Heart right ventricle (tissue), 16 donors: ENCODE measurements at regions not wholly inside any gene's neighbourhood (a gene's known extent, or its start where the extent isn't known, plus 50 kb on each side); places are given as distances from the start of the nearest gene placed in this dataset.

Experiments used
- ATAC-seq, 8 donors: fragments of 200-7000 bp; cut with Tn5 transposase; one replicate each; pipeline ENCODE4 v1.9.1; 2020; ENCODE audit warnings: mild to moderate bottlenecking in 8 of 8, moderate library complexity in 8 of 8, moderate number of reproducible peaks in 1 of 8
- DNase-seq, 2 donors: peaks; one replicate each; pipeline ENCODE4 v3.0.0-alpha.2; 2020
- H3K27ac ChIP-seq, 10 donors: fragments of 200-600 bp; sonication (generic) in 2 of 10; one replicate each; pipeline versions ENCODE4 v1.5.0 to v1.8.0; 2020 to 2022; ENCODE audit warnings: mild to moderate bottlenecking in 3 of 10
- H3K27me3 ChIP-seq, 7 donors: fragments of 200-600 bp; one replicate each; pipeline ENCODE4 v1.8.0; 2021 to 2022; ENCODE audit warnings: mild to moderate bottlenecking in 2 of 7
- H3K36me3 ChIP-seq, 9 donors: fragments of 200-600 bp; sonication (generic) in 1 of 9; one replicate each; pipeline versions ENCODE4 v1.5.0 to v1.8.0; 2020 to 2022; ENCODE audit warnings: mild to moderate bottlenecking in 2 of 9
- H3K4me1 ChIP-seq, 9 donors: fragments of 200-600 bp; sonication (generic) in 1 of 9; one replicate each; pipeline versions ENCODE4 v1.5.0 to v1.8.0; 2020 to 2022; ENCODE audit warnings: mild to moderate bottlenecking in 4 of 9
- H3K4me3 ChIP-seq, 10 donors: fragments of 200-600 bp; sonication (generic) in 2 of 10; one replicate each; pipeline versions ENCODE4 v1.5.0 to v1.8.0; 2020 to 2022; ENCODE audit warnings: mild to moderate bottlenecking in 7 of 10, moderate library complexity in 2 of 10
- H3K9me3 ChIP-seq, 11 donors: fragments of 200-600 bp in 10 of 11; sonication (generic) in 2 of 11; one replicate each; pipeline versions ENCODE4 v1.5.0 to v1.8.0; 2013 to 2022; ENCODE audit warnings: mild to moderate bottlenecking in 2 of 11, control low read depth in 1 of 11, moderate library complexity in 1 of 11
- CTCF ChIP-seq, 9 donors: fragments of 200-600 bp; sonication (generic) in 2 of 9; IDR thresholded peaks; one replicate each; pipeline versions ENCODE4 v1.5.0 to v1.8.0; 2021 to 2022; ENCODE audit warnings: antibody characterized with exemption in 9 of 9, mild to moderate bottlenecking in 5 of 9, moderate library complexity in 1 of 9
- WGBS, 2 donors: extraction: QIAGEN DNeasy Blood & Tissue Kit; methylation state at CpG; one replicate each; pipeline ENCODE4 v1.1.7; 2013; ENCODE audit warnings: inconsistent platforms in 1 of 2; 5-methylcytosine and 5-hydroxymethylcytosine counted together
- intact Hi-C, 10 donors: fragments of 100-400 bp; cut with DNase I; formaldehyde crosslinking; loops; one replicate each; pipeline versions ENCODE4 v1.11.1 to v1.14.2; 2022
- donor health status: Arrhythmogenic right ventricular cardiomyopathy.
- donor health status: ischemic (EF 13 %, LVEDD 7.1; RV severe dilation, severe dysfunction).
- donor health status: healthy with polysubstance abuse.
- donor health status: DM: no; HTN: yes; CAD: no.
- donor health status: DM: no; HTN: no; CAD: no.
- donor health status: ischemic (EF 25% LVEDD 6.9; RV normal size, moderate dysfunction).
- donor health status: ischemic (EF 25% LVEDD 5.7; RV mildly dilated, moderate dysfunction).
- donor health status: healthy.
- donor health status: DM: yes; HTN: yes; CAD: no.
- donor health status: Ischemic cardiomyopathy.
- donor health status: ischemic (EF 35%, LVEDD 5.7; RV mildly dilated, moderate dysfunction).
- donor health status: nonischemic (EF 11% LVEDD 7.7; RV severe dilation, severe dysfunction).
- donor health status: DM: yes; HTN: yes; CAD: no.
- donor health status: PGD.
- donor health status: ischemic (EF 29% LVEDD 5.4; RV normal size, mild dysfunction).
- donor health status: nonischemic (EF 23%, LVEDD 6.1; RV moderate dilation, normal function).

GRCh38 chr4:26048378-26048882 lies 134.4 kb downstream of the SMIM20 start:
- peak; percentile 38 to 45 for DNase-seq
- intact Hi-C loops = loop anchor here in 1 of 10 donors (10.0 kb wide), 1 partner anchor 276 kb away; the partner anchor contains the start of gene RBPJ
- peak in 7 of 8 donors; percentile 66 to 83 (median 77) for ATAC-seq
- Histone ChIP-seq H3K36me3 (no peaks in the 10 kb centered on the region), H3K27me3 (peaks cover 0 to 5% (median 0%) of the 10 kb centered on the region in 7 donors), H3K27ac (peak overlapping the region; percentile 18 to 84 (median 69)), H3K9me3 (no peaks in the 10 kb centered on the region), H3K4me3 (peak overlapping the region in 1 of 10 donors; percentile 5), H3K4me1 (peaks cover 0 to 46% (median 10%) of the 10 kb centered on the region in 9 donors)
- TF ChIP-seq CTCF (IDR thresholded peaks at IDR 0.05) = no peak
- 46 to 54% methylated on average over 12 of the region's 12 CpGs for WGBS, 2 donors

GRCh38 chr4:26048950-26049349 lies 134.9 kb downstream of the SMIM20 start:
- Histone ChIP-seq H3K27me3 (peaks cover 0 to 5% (median 0%) of the 10 kb centered on the region in 7 donors), H3K36me3 (no peaks in the 10 kb centered on the region), H3K27ac (peak overlapping the region; percentile 18 to 84 (median 69)), H3K9me3 (no peaks in the 10 kb centered on the region), H3K4me3 (peak overlapping the region in 1 of 10 donors; percentile 5), H3K4me1 (peaks cover 0 to 51% (median 10%) of the 10 kb centered on the region in 9 donors)
- no peak for DNase-seq
- intact Hi-C loops = loop anchor here in 1 of 10 donors (10.0 kb wide), 1 partner anchor 276 kb away; the partner anchor contains the start of gene RBPJ
- no peak for ATAC-seq
- WGBS, 2 donors = 65 to 74% methylated on average over 9 of the region's 9 CpGs
- TF ChIP-seq CTCF (IDR thresholded peaks at IDR 0.05) = no peak

- Histone ChIP-seq H3K27ac (peak overlapping the region in 7 of 10 donors; percentile 58 to 84 (median 75)), H3K36me3 (no peaks in the 10 kb centered on the region), H3K9me3 (no peaks in the 10 kb centered on the region), H3K4me3 (no peak overlapping the region), H3K4me1 (peaks cover 0 to 51% (median 10%) of the 10 kb centered on the region in 9 donors), H3K27me3 (peaks cover 0 to 5% (median 0%) of the 10 kb centered on the region in 7 donors)
- WGBS, 2 donors = 86 to 97% methylated on average over 4 of the region's 4 CpGs
- TF ChIP-seq CTCF (IDR thresholded peaks at IDR 0.05) = no peak
- no peak for DNase-seq
- ATAC-seq = no peak
- intact Hi-C loops = loop anchor here in 1 of 10 donors (10.0 kb wide), 1 partner anchor 275 kb away; the partner anchor contains the start of gene RBPJ
Measured at GRCh38 chr4:26049447-26049846, 135.4 kb downstream of the SMIM20 start.

- TF ChIP-seq CTCF (IDR thresholded peaks at IDR 0.05) = no peak
- Histone ChIP-seq H3K27ac (no peak overlapping the region), H3K27me3 (peaks cover 0 to 5% (median 0%) of the 10 kb centered on the region in 7 donors), H3K4me1 (peaks cover 0 to 51% (median 10%) of the 10 kb centered on the region in 9 donors), H3K4me3 (no peak overlapping the region), H3K9me3 (no peaks in the 10 kb centered on the region), H3K36me3 (no peaks in the 10 kb centered on the region)
- intact Hi-C loops = no loop called here
- DNase-seq (peak; percentile 45 to 47), ATAC-seq (peak in 7 of 8 donors; percentile 43 to 68 (median 55))
- 77% methylated on average over 8 of the region's 8 CpGs for WGBS, 2 donors
Measured at GRCh38 chr4:26050212-26050643, 136.2 kb downstream of the SMIM20 start.
